HEK293 (cell line): ENCODE measurements at regions not wholly inside any gene's neighbourhood (a gene's known extent, or its start where the extent isn't known, plus 50 kb on each side); places are given as distances from the start of the nearest gene placed in this dataset.

ENCODE experiments used
- CTCF ChIA-PET: fragments of 350-600 bp; formaldehyde crosslinking; extraction: SDS; loops from one replicate; lab custom pipeline; 2021; ENCODE audit warnings: antibody characterized with exemption; lab: Yijun Ruan, JAX
- POLR2A ChIA-PET: fragments of 300-600 bp; formaldehyde crosslinking; extraction: SDS; loops from one replicate; lab custom pipeline; 2020; ENCODE audit warnings: antibody characterized with exemption, inconsistent platforms; lab: Yijun Ruan, JAX
- H3K27ac ChIP-seq: fragments of 200-500 bp; sonication (Bioruptor generic); 2 replicates; pipeline ENCODE4 v1.5.1; 2014; ENCODE audit warnings: low read depth, low read length, control low read depth, inconsistent platforms; ENCODE audit errors: extremely low read depth
- H3K36me3 ChIP-seq, 2 experiments: fragments of 200-500 bp in 1 of 2; sonication (Bioruptor generic) in 1 of 2; 1 replicate in 1 of 2; 2 replicates in 1 of 2; pipeline ENCODE4 v1.5.1; 2014 to 2017; ENCODE audit warnings: inconsistent platforms in 2 of 2, low read length in 2 of 2; ENCODE audit not compliant: control insufficient read depth in 2 of 2, insufficient read depth in 1 of 2
- H3K4me1 ChIP-seq: fragments of 200-500 bp; sonication (Bioruptor generic); 2 replicates; pipeline ENCODE4 v1.5.1; 2014; ENCODE audit warnings: mild to moderate bottlenecking, low read length, inconsistent platforms; ENCODE audit not compliant: control insufficient read depth, insufficient read depth
- H3K4me3 ChIP-seq: 2 replicates; pipeline ENCODE4 v1.5.1; 2011; ENCODE audit warnings: low read depth, mild to moderate bottlenecking, control low read depth, low read length, moderate library complexity
- H3K9me3 ChIP-seq: fragments of 200-500 bp; sonication (Bioruptor generic); 2 replicates; pipeline ENCODE4 v1.5.1; 2014; ENCODE audit warnings: low read depth, low read length, inconsistent platforms; ENCODE audit not compliant: control insufficient read depth, insufficient read depth
- FEZF1 ChIP-seq: fragments of 450-650 bp; formaldehyde crosslinking; IDR thresholded peaks from 2 replicates; pipeline ENCODE4 v1.5.1; 2016; ENCODE audit warnings: missing biosample characterization, missing genetic modification characterization
- KLF17 ChIP-seq: fragments of 450-650 bp; formaldehyde crosslinking; IDR thresholded peaks from 2 replicates; pipeline ENCODE4 v1.5.1; 2016; ENCODE audit warnings: missing biosample characterization, missing genetic modification characterization
- KLF9 ChIP-seq: fragments of 450-650 bp; formaldehyde crosslinking; IDR thresholded peaks from 2 replicates; pipeline ENCODE4 v1.5.1; 2016; ENCODE audit warnings: missing biosample characterization, missing genetic modification characterization, low read depth
- PRDM1 ChIP-seq: fragments of 450-650 bp; formaldehyde crosslinking; IDR thresholded peaks from 2 replicates; pipeline ENCODE4; 2016; ENCODE audit warnings: missing biosample characterization, missing genetic modification characterization
- SP2 ChIP-seq: fragments of 450-650 bp; formaldehyde crosslinking; IDR thresholded peaks from 2 replicates; pipeline ENCODE4 v1.5.1; 2016; ENCODE audit warnings: missing biosample characterization, missing genetic modification characterization
- WT1 ChIP-seq: fragments of 450-650 bp; formaldehyde crosslinking; IDR thresholded peaks from 2 replicates; pipeline ENCODE4 v1.5.1; 2016; ENCODE audit warnings: missing biosample characterization, missing genetic modification characterization
- ZBTB48 ChIP-seq: fragments of 450-650 bp; formaldehyde crosslinking; IDR thresholded peaks from 2 replicates; pipeline ENCODE4 v1.5.1; 2016; ENCODE audit warnings: missing biosample characterization, missing genetic modification characterization
- ZNF132 ChIP-seq: fragments of 450-650 bp; formaldehyde crosslinking; IDR thresholded peaks from 2 replicates; pipeline ENCODE4 v1.5.1; 2017; ENCODE audit warnings: missing biosample characterization, missing genetic modification characterization, borderline replicate concordance
- ZNF146 ChIP-seq: fragments of 450-650 bp; formaldehyde crosslinking; IDR thresholded peaks from 2 replicates; pipeline ENCODE4 v1.5.1; 2016; ENCODE audit warnings: missing biosample characterization, missing genetic modification characterization
- ZNF155 ChIP-seq: fragments of 450-650 bp; formaldehyde crosslinking; IDR thresholded peaks from 2 replicates; pipeline ENCODE4 v1.5.1; 2016; ENCODE audit warnings: missing biosample characterization, missing genetic modification characterization
- ZNF19 ChIP-seq: fragments of 450-650 bp; formaldehyde crosslinking; IDR thresholded peaks from 2 replicates; pipeline ENCODE4; 2016; ENCODE audit warnings: missing biosample characterization, missing genetic modification characterization, low read depth
- ZNF221 ChIP-seq: fragments of 450-650 bp; formaldehyde crosslinking; IDR thresholded peaks from 2 replicates; pipeline ENCODE4 v1.5.1; 2017; ENCODE audit warnings: missing biosample characterization, missing genetic modification characterization, borderline replicate concordance
- ZNF239 ChIP-seq: fragments of 450-650 bp; formaldehyde crosslinking; IDR thresholded peaks from 2 replicates; pipeline ENCODE4 v1.5.1; 2016; ENCODE audit warnings: missing biosample characterization, missing genetic modification characterization
- ZNF248 ChIP-seq: fragments of 450-650 bp; formaldehyde crosslinking; IDR thresholded peaks from 2 replicates; pipeline ENCODE4 v1.5.1; 2017; ENCODE audit warnings: missing biosample characterization, missing genetic modification characterization
- ZNF280C ChIP-seq: fragments of 450-650 bp; formaldehyde crosslinking; IDR thresholded peaks from 2 replicates; pipeline ENCODE4 v1.5.1; 2016; ENCODE audit warnings: missing biosample characterization, missing genetic modification characterization
- ZNF302 ChIP-seq: fragments of 450-650 bp; formaldehyde crosslinking; IDR thresholded peaks from 2 replicates; pipeline ENCODE4 v1.5.1; 2016; ENCODE audit warnings: missing biosample characterization, missing genetic modification characterization, low read depth
- ZNF335 ChIP-seq: fragments of 450-650 bp; formaldehyde crosslinking; conservative IDR thresholded peaks from 2 replicates; pipeline ENCODE4 v1.5.1; 2016; ENCODE audit warnings: missing biosample characterization, missing genetic modification characterization
- ZNF404 ChIP-seq: fragments of 450-650 bp; formaldehyde crosslinking; IDR thresholded peaks from 2 replicates; pipeline ENCODE4 v1.5.1; 2017; ENCODE audit warnings: missing biosample characterization, missing genetic modification characterization
- ZNF449 ChIP-seq: fragments of 450-650 bp; formaldehyde crosslinking; IDR thresholded peaks from 2 replicates; pipeline ENCODE4 v1.5.1; 2017; ENCODE audit warnings: missing biosample characterization, mild to moderate bottlenecking, missing genetic modification characterization, moderate library complexity
- ZNF48 ChIP-seq: fragments of 450-650 bp; formaldehyde crosslinking; IDR thresholded peaks from 2 replicates; pipeline ENCODE4 v1.5.1; 2016; ENCODE audit warnings: missing biosample characterization, missing genetic modification characterization
- ZNF529 ChIP-seq: fragments of 450-650 bp; formaldehyde crosslinking; IDR thresholded peaks from 2 replicates; pipeline ENCODE4 v1.5.1; 2017; ENCODE audit warnings: missing genetic modification characterization, missing biosample characterization; ENCODE audit not compliant: insufficient replicate concordance
- ZNF548 ChIP-seq: fragments of 450-650 bp; formaldehyde crosslinking; IDR thresholded peaks from 2 replicates; pipeline ENCODE4 v1.5.1; 2016; ENCODE audit warnings: missing biosample characterization, missing genetic modification characterization
- ZNF596 ChIP-seq: fragments of 450-650 bp; IDR thresholded peaks from 2 replicates; pipeline ENCODE4 v1.5.0; 2018; ENCODE audit warnings: missing biosample characterization, mild to moderate bottlenecking, missing genetic modification characterization, moderate library complexity
- ZNF629 ChIP-seq: fragments of 450-650 bp; formaldehyde crosslinking; IDR thresholded peaks from 2 replicates; pipeline ENCODE4 v1.5.1; 2017; ENCODE audit warnings: missing biosample characterization, missing genetic modification characterization
- ZNF660 ChIP-seq: fragments of 450-650 bp; IDR thresholded peaks from 2 replicates; pipeline ENCODE4 v1.5.1; 2018; ENCODE audit warnings: missing biosample characterization, mild to moderate bottlenecking, missing genetic modification characterization
- ZNF701 ChIP-seq: fragments of 450-650 bp; formaldehyde crosslinking; IDR thresholded peaks from 2 replicates; pipeline ENCODE4 v1.5.1; 2016; ENCODE audit warnings: missing biosample characterization, missing genetic modification characterization
- ZNF768 ChIP-seq: fragments of 450-650 bp; formaldehyde crosslinking; IDR thresholded peaks from 2 replicates; pipeline ENCODE4 v1.5.1; 2018; ENCODE audit warnings: missing biosample characterization, mild to moderate bottlenecking, missing genetic modification characterization
- ZNF777 ChIP-seq: fragments of 450-650 bp; formaldehyde crosslinking; IDR thresholded peaks from 2 replicates; pipeline ENCODE4 v1.5.1; 2017; ENCODE audit warnings: missing biosample characterization, missing genetic modification characterization, borderline replicate concordance
- ZNF792 ChIP-seq: fragments of 450-650 bp; formaldehyde crosslinking; IDR thresholded peaks from 2 replicates; pipeline ENCODE4 v1.5.1; 2016; ENCODE audit warnings: missing biosample characterization, missing genetic modification characterization
- ZSCAN16 ChIP-seq: fragments of 450-650 bp; formaldehyde crosslinking; IDR thresholded peaks from 2 replicates; pipeline ENCODE4 v1.5.1; 2016; ENCODE audit warnings: missing biosample characterization, missing genetic modification characterization
- ZSCAN30 ChIP-seq: fragments of 450-650 bp; IDR thresholded peaks from 2 replicates; pipeline ENCODE4 v1.5.1; 2018; ENCODE audit warnings: missing biosample characterization, mild to moderate bottlenecking, missing genetic modification characterization, moderate library complexity
- TF ChIP-seq, protein P1 (sequence below): fragments of 450-650 bp; formaldehyde crosslinking; optimal IDR thresholded peaks from 2 replicates; pipeline ENCODE3; 2016; ENCODE audit warnings: missing biosample characterization, mild to moderate bottlenecking, missing genetic modification characterization
- TF ChIP-seq, protein P2 (sequence below): IDR thresholded peaks from 2 replicates; pipeline ENCODE4 v1.6.1; 2011; ENCODE audit warnings: mild to moderate bottlenecking, low read depth, low read length, borderline replicate concordance

DNA sequence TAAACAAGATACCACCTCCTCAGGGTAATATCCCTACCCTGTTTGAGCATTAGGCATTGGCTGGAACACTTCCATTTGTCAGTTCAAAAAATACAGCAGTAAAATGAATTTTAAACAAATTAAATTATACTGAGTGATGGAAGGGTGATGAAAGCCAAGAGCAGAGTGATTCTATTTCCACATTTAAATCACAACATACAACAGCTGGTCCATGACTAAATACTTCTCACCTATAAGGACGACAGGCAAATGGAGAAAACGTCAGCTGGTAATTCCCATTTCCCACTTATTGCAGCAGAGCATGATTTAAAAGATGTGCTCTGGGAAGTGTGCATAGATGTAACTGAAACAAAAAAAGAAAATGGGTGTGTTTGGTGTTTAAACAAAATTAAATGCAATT, 543.6 kb upstream of the DAB2 start:
- Histone ChIP-seq H3K4me3 (no peak overlapping the region), H3K9me3 (no peaks in the 10 kb centered on the region), H3K4me1 (no peaks in the 10 kb centered on the region)
- ChIA-PET POLR2A (no interaction called here), CTCF (no interaction called here)
- no peak for TF ChIP-seq ZNF548 (tag by site-specific recombination)
- no peak for TF ChIP-seq ZSCAN30 (tag by site-specific recombination)
- TF ChIP-seq ZNF146 (tag by site-specific recombination) = no peak
- no peak for TF ChIP-seq ZNF335 (tag by site-specific recombination)
- no peak for TF ChIP-seq ZNF248 (tag by site-specific recombination)
- no peak for TF ChIP-seq KLF9
- no peak for TF ChIP-seq SP2 (tag by site-specific recombination)
- TF ChIP-seq ZNF596 (tag by site-specific recombination) = no peak
- TF ChIP-seq FEZF1 (tag by site-specific recombination) = no peak
- TF ChIP-seq ZNF280C (tag by site-specific recombination) = no peak
- no peak for TF ChIP-seq ZNF239 (tag by site-specific recombination)
- TF ChIP-seq, protein P1, sequence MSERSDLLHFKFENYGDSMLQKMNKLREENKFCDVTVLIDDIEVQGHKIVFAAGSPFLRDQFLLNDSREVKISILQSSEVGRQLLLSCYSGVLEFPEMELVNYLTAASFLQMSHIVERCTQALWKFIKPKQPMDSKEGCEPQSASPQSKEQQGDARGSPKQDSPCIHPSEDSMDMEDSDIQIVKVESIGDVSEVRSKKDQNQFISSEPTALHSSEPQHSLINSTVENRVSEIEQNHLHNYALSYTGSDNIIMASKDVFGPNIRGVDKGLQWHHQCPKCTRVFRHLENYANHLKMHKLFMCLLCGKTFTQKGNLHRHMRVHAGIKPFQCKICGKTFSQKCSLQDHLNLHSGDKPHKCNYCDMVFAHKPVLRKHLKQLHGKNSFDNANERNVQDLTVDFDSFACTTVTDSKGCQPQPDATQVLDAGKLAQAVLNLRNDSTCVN (tag by site-specific recombination) = no peak
- TF ChIP-seq KLF17 (tag by site-specific recombination) = no peak
- TF ChIP-seq, protein P2, sequence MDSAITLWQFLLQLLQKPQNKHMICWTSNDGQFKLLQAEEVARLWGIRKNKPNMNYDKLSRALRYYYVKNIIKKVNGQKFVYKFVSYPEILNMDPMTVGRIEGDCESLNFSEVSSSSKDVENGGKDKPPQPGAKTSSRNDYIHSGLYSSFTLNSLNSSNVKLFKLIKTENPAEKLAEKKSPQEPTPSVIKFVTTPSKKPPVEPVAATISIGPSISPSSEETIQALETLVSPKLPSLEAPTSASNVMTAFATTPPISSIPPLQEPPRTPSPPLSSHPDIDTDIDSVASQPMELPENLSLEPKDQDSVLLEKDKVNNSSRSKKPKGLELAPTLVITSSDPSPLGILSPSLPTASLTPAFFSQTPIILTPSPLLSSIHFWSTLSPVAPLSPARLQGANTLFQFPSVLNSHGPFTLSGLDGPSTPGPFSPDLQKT = no peak
- TF ChIP-seq ZNF701 = no peak
- TF ChIP-seq ZNF404 (tag by site-specific recombination) = no peak
- no peak for TF ChIP-seq ZSCAN16 (tag by site-specific recombination)
- TF ChIP-seq ZBTB48 = no peak
- no peak for TF ChIP-seq ZNF529
- TF ChIP-seq, all 188 proteins: peak for 0
- Histone ChIP-seq H3K27ac (no peak overlapping the region), H3K36me3 (no peaks in the 10 kb centered on the region)

DNA sequence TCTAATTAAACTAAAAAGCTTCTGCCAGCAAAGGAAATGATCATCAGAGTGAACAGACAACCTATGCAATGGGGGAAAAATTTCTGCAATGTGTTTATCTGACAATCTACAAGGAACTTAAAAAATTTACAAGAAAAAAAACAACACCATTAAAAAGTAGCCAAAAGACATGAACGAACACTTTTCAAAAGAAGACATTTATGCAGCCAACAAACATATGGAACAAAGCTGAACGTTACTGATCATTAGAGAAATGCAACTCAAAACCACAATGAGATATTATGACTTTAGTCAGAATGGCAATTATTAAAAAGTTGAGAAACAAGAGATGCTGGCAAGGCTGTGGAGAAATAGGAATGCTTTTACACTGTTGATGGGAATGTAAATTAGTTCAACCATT, 530.4 kb upstream of the DAB2 start:
- H3K36me3 ChIP-seq = no peaks in the 10 kb centered on the region
- H3K4me1 ChIP-seq = no peaks in the 10 kb centered on the region
- H3K9me3 ChIP-seq = no peaks in the 10 kb centered on the region
- ChIA-PET CTCF (no interaction called here), POLR2A (no interaction called here)
- no peak overlapping the region for H3K27ac ChIP-seq
- H3K4me3 ChIP-seq = no peak overlapping the region
- TF ChIP-seq ZNF155 (no peak), ZNF629 (tag by site-specific recombination) (no peak), ZNF768 (tag by site-specific recombination) (no peak), PRDM1 (tag by site-specific recombination) (no peak), ZSCAN16 (tag by site-specific recombination) (no peak), ZNF660 (tag by site-specific recombination) (no peak), ZNF449 (tag by site-specific recombination) (no peak), ZNF221 (tag by site-specific recombination) (no peak), ZNF48 (no peak), ZNF302 (tag by site-specific recombination) (no peak), ZNF404 (tag by site-specific recombination) (no peak), ZNF132 (tag by site-specific recombination) (no peak), ZNF19 (tag by site-specific recombination) (no peak), WT1 (tag by site-specific recombination) (no peak), ZNF777 (tag by site-specific recombination) (no peak), ZNF792 (tag by site-specific recombination) (no peak)
